ENCODE measurements at regions not wholly inside any gene's neighbourhood (a gene's known extent, or its start where the extent isn't known, plus 50 kb on each side); places are given as distances from the start of the nearest gene placed in this dataset.
"Not testable (repeated sequence)": the region's sequence is repeated elsewhere in the genome, so short reads cannot be mapped to it uniquely, and the experiment has no call there.

- no peak overlapping the region for H3K4me3 ChIP-seq (replicated peaks in 1 of 2; ENCODE audit: low read depth in 2 of 2, low read length in 2 of 2)
- DNase-seq (ENCODE audit: low read depth in 2 of 2): no peak
- no peak for TF ChIP-seq CTCF (IDR thresholded peaks at IDR 0.05; ENCODE audit: low read depth, low read length)
Measured at GRCh38 chr2:2729246-2729645, 398.2 kb upstream of the MYT1L start.

- no peak overlapping the region for H3K4me3 ChIP-seq (replicated peaks in 1 of 2; ENCODE audit: low read depth in 2 of 2, low read length in 2 of 2)
- DNase-seq (ENCODE audit: low read depth in 2 of 2): no peak
- no peak for TF ChIP-seq CTCF (IDR thresholded peaks at IDR 0.05; ENCODE audit: low read depth, low read length)
Measured at GRCh38 chr2:2728635-2729034, 397.6 kb upstream of the MYT1L start.

GRCh38 chr2:2727876-2728511, 396.9 kb upstream of the MYT1L start:
- no peak for TF ChIP-seq CTCF (IDR thresholded peaks at IDR 0.05; ENCODE audit: low read depth, low read length)
- no peak overlapping the region for H3K4me3 ChIP-seq (replicated peaks in 1 of 2; ENCODE audit: low read depth in 2 of 2, low read length in 2 of 2)
- no peak for DNase-seq (ENCODE audit: low read depth in 2 of 2)

- DNase-seq (ENCODE audit: low read depth in 2 of 2): no peak
- no peak for TF ChIP-seq CTCF (IDR thresholded peaks at IDR 0.05; ENCODE audit: low read depth, low read length)
- no peak overlapping the region for H3K4me3 ChIP-seq (replicated peaks in 1 of 2; ENCODE audit: low read depth in 2 of 2, low read length in 2 of 2)
Measured at GRCh38 chr2:2726163-2726562, 395.1 kb upstream of the MYT1L start.

GRCh38 chr2:2723064-2723463, 392.0 kb upstream of the MYT1L start:
- H3K4me3 ChIP-seq (replicated peaks in 1 of 2; ENCODE audit: low read depth in 2 of 2, low read length in 2 of 2): no peak overlapping the region
- TF ChIP-seq CTCF (IDR thresholded peaks at IDR 0.05; ENCODE audit: low read depth, low read length): no peak
- DNase-seq (ENCODE audit: low read depth in 2 of 2): no peak

GRCh38 chr2:2721296-2721835, 390.3 kb upstream of the MYT1L start:
- DNase-seq (ENCODE audit: low read depth in 2 of 2): no peak
- no peak overlapping the region for H3K4me3 ChIP-seq (replicated peaks in 1 of 2; ENCODE audit: low read depth in 2 of 2, low read length in 2 of 2)
- no peak for TF ChIP-seq CTCF (IDR thresholded peaks at IDR 0.05; ENCODE audit: low read depth, low read length)

GRCh38 chr2:2720806-2721205, 389.7 kb upstream of the MYT1L start:
- DNase-seq (ENCODE audit: low read depth in 2 of 2); H3K4me3 ChIP-seq (replicated peaks in 1 of 2; ENCODE audit: low read depth in 2 of 2, low read length in 2 of 2): not testable (repeated sequence)
